Loucy (cell line): ENCODE measurements at regions not wholly inside any gene's neighbourhood (a gene's known extent, or its start where the extent isn't known, plus 50 kb on each side); places are given as distances from the start of the nearest gene placed in this dataset.

Experiments used
- H2AFZ ChIP-seq: fragments of 200-600 bp; sonication (generic); 2 replicates; pipeline ENCODE4 v1.6.0; 2016; ENCODE audit warnings: antibody characterized with exemption, mild to moderate bottlenecking, low read length, moderate library complexity
- H3F3A ChIP-seq: fragments of 200-600 bp; 2 replicates; pipeline ENCODE4 v1.6.0; 2016; ENCODE audit warnings: antibody characterized with exemption, low read depth, mild to moderate bottlenecking
- H3K27me3 ChIP-seq: fragments of 200-600 bp; sonication (generic); 2 replicates; pipeline ENCODE4 v1.6.1; 2014; ENCODE audit warnings: low read length, mild to moderate bottlenecking; ENCODE audit not compliant: insufficient read depth, poor library complexity, severe bottlenecking
- H3K36me3 ChIP-seq: fragments of 200-600 bp; sonication (generic); 2 replicates; pipeline ENCODE4 v1.6.1; 2016; ENCODE audit warnings: low read length; ENCODE audit not compliant: insufficient read depth
- H3K4me1 ChIP-seq: fragments of 200-600 bp; sonication (generic); 2 replicates; pipeline ENCODE4 v1.5.1; 2014; ENCODE audit warnings: low read length, mild to moderate bottlenecking; ENCODE audit not compliant: insufficient read depth, poor library complexity, severe bottlenecking
- H3K4me2 ChIP-seq: fragments of 200-600 bp; sonication (generic); 2 replicates; pipeline ENCODE4 v1.6.0; 2014; ENCODE audit warnings: antibody characterized with exemption, low read length, low read depth, mild to moderate bottlenecking; ENCODE audit not compliant: poor library complexity, severe bottlenecking
- H3K4me3 ChIP-seq: fragments of 200-600 bp; sonication (generic); 2 replicates; pipeline ENCODE4 v1.5.1; 2014; ENCODE audit warnings: low read length, mild to moderate bottlenecking, mixed read lengths; ENCODE audit not compliant: poor library complexity, severe bottlenecking
- H3K79me2 ChIP-seq: fragments of 200-600 bp; sonication (generic); 2 replicates; pipeline ENCODE4 v1.6.1; 2014; ENCODE audit warnings: low read length; ENCODE audit not compliant: insufficient read depth
- H3K9ac ChIP-seq: fragments of 200-600 bp; sonication (generic); 2 replicates; pipeline ENCODE4 v1.6.0; 2014; ENCODE audit warnings: mild to moderate bottlenecking, low read depth, low read length, moderate library complexity; ENCODE audit not compliant: poor library complexity, severe bottlenecking
- H3K9me2 ChIP-seq: fragments of 200-600 bp; sonication (generic); replicated peaks from 2 replicates; pipeline ENCODE4 v1.6.1; 2016; ENCODE audit warnings: low read depth, low read length, mixed read lengths
- H3K9me3 ChIP-seq: fragments of 200-600 bp; sonication (generic); 2 replicates; pipeline ENCODE4 v1.6.1; 2014; ENCODE audit warnings: mild to moderate bottlenecking, antibody characterized with exemption, low read length, low read depth; ENCODE audit not compliant: insufficient read depth
- H4K20me1 ChIP-seq: fragments of 200-600 bp; sonication (generic); 2 replicates; pipeline ENCODE4 v1.6.0; 2014; ENCODE audit warnings: antibody characterized with exemption, low read length, mild to moderate bottlenecking; ENCODE audit not compliant: insufficient read depth, poor library complexity, severe bottlenecking
- CTCF ChIP-seq: fragments of 200-600 bp; sonication (generic); conservative IDR thresholded peaks from 2 replicates; pipeline ENCODE4 v1.5.1; 2014; ENCODE audit warnings: mild to moderate bottlenecking, antibody characterized with exemption, low read length
- EZH2phosphoT487 ChIP-seq: fragments of 200-600 bp; IDR thresholded peaks from 2 replicates; pipeline ENCODE4 v1.6.1; 2018; ENCODE audit warnings: antibody characterized with exemption, mild to moderate bottlenecking, moderate library complexity, borderline replicate concordance

GRCh38 chr1:243926299-243926698, 76.3 kb upstream of the AKT3 start:
- H3K4me1 ChIP-seq: no peaks in the 10 kb centered on the region
- TF ChIP-seq CTCF: no peak
- TF ChIP-seq EZH2phosphoT487: no peak
- H3K79me2 ChIP-seq: no peaks in the 10 kb centered on the region
- H3K4me3 ChIP-seq: no peak overlapping the region
- H3K4me2 ChIP-seq: no peak overlapping the region
- H3K9ac ChIP-seq: no peak overlapping the region
- no peaks in the 10 kb centered on the region for H3F3A ChIP-seq
- no peak overlapping the region for H2AFZ ChIP-seq
- no peaks in the 10 kb centered on the region for H3K9me3 ChIP-seq
- no peaks in the 10 kb centered on the region for H4K20me1 ChIP-seq
- no peaks in the 10 kb centered on the region for H3K36me3 ChIP-seq
- H3K9me2 ChIP-seq: no peaks in the 10 kb centered on the region
- no peaks in the 10 kb centered on the region for H3K27me3 ChIP-seq

GRCh38 chr1:243924588-243925349, 74.7 kb upstream of the AKT3 start:
- Histone ChIP-seq H3K36me3 (no peaks in the 10 kb centered on the region), H3K9me3 (no peaks in the 10 kb centered on the region), H3K4me1 (no peaks in the 10 kb centered on the region), H3K27me3 (no peaks in the 10 kb centered on the region), H3K9me2 (no peaks in the 10 kb centered on the region), H3F3A (no peaks in the 10 kb centered on the region), H3K9ac (no peak overlapping the region), H4K20me1 (no peaks in the 10 kb centered on the region), H2AFZ (no peak overlapping the region), H3K4me3 (no peak overlapping the region), H3K4me2 (no peak overlapping the region), H3K79me2 (no peaks in the 10 kb centered on the region)
- no peak for TF ChIP-seq EZH2phosphoT487
- no peak for TF ChIP-seq CTCF

- Histone ChIP-seq H4K20me1 (no peaks in the 10 kb centered on the region), H3F3A (no peaks in the 10 kb centered on the region), H3K9me3 (no peaks in the 10 kb centered on the region), H3K9ac (no peak overlapping the region), H3K9me2 (no peaks in the 10 kb centered on the region), H3K79me2 (no peaks in the 10 kb centered on the region), H3K27me3 (no peaks in the 10 kb centered on the region), H3K36me3 (no peaks in the 10 kb centered on the region), H3K4me2 (no peak overlapping the region), H2AFZ (no peak overlapping the region), H3K4me3 (no peak overlapping the region), H3K4me1 (no peaks in the 10 kb centered on the region)
- TF ChIP-seq EZH2phosphoT487 (no peak), CTCF (no peak)
These were observed 74.1 kb upstream of the AKT3 start for GRCh38 chr1:243924188-243924587.
